Osteoblast (primary cell): ENCODE measurements at regions not wholly inside any gene's neighbourhood (a gene's known extent, or its start where the extent isn't known, plus 50 kb on each side); places are given as distances from the start of the nearest gene placed in this dataset.

Experiments
- DNase-seq: peaks from one replicate; pipeline ENCODE4 v3.0.0; 2011; ENCODE audit warnings: low spot score, mixed read lengths; ENCODE audit not compliant: insufficient read length; ENCODE audit errors: missing footprints
- H2AFZ ChIP-seq: 2 replicates; pipeline ENCODE4 v1.6.0; 2011; ENCODE audit warnings: mild to moderate bottlenecking, low read length
- H3K27ac ChIP-seq: 2 replicates; pipeline ENCODE4 v1.5.1; 2011; ENCODE audit warnings: mild to moderate bottlenecking, low read depth, low read length, moderate library complexity
- H3K27me3 ChIP-seq: 2 replicates; pipeline ENCODE4 v1.6.0; 2012; ENCODE audit warnings: mild to moderate bottlenecking, control low read depth, inconsistent platforms, low read length, moderate library complexity; ENCODE audit not compliant: insufficient read depth
- H3K36me3 ChIP-seq: 2 replicates; pipeline ENCODE4 v1.5.1; 2011; ENCODE audit warnings: mild to moderate bottlenecking, low read length, control low read depth, moderate library complexity; ENCODE audit not compliant: insufficient read depth
- H3K4me1 ChIP-seq: 2 replicates; pipeline ENCODE4 v1.5.1; 2011; ENCODE audit warnings: mild to moderate bottlenecking, low read length, control low read depth, moderate library complexity; ENCODE audit not compliant: insufficient read depth
- H3K4me2 ChIP-seq: 2 replicates; pipeline ENCODE4 v1.6.0; 2011; ENCODE audit warnings: mild to moderate bottlenecking, low read length; ENCODE audit not compliant: insufficient read depth
- H3K4me3 ChIP-seq: fragments of 200-600 bp; sonication (generic); 3 replicates; pipeline ENCODE4 v1.5.1; 2012; ENCODE audit warnings: mild to moderate bottlenecking, low read length, inconsistent platforms; ENCODE audit not compliant: insufficient read depth
- H3K79me2 ChIP-seq: 2 replicates; pipeline ENCODE4 v1.6.0; 2012; ENCODE audit warnings: mild to moderate bottlenecking, low read length, control low read depth, inconsistent platforms; ENCODE audit not compliant: insufficient read depth
- H3K9me3 ChIP-seq: 2 replicates; pipeline ENCODE4 v1.5.1; 2011; ENCODE audit warnings: low read depth, low read length, control low read depth
- H4K20me1 ChIP-seq: 2 replicates; pipeline ENCODE4 v1.6.0; 2012; ENCODE audit warnings: mild to moderate bottlenecking, low read length, control low read depth; ENCODE audit not compliant: insufficient read depth
- TF ChIP-seq, protein P1 (sequence below): IDR thresholded peaks from 2 replicates; pipeline ENCODE4 v1.5.1; 2011; ENCODE audit warnings: mild to moderate bottlenecking, low read depth, low read length, moderate library complexity; ENCODE audit errors: extremely low read depth

DNA sequence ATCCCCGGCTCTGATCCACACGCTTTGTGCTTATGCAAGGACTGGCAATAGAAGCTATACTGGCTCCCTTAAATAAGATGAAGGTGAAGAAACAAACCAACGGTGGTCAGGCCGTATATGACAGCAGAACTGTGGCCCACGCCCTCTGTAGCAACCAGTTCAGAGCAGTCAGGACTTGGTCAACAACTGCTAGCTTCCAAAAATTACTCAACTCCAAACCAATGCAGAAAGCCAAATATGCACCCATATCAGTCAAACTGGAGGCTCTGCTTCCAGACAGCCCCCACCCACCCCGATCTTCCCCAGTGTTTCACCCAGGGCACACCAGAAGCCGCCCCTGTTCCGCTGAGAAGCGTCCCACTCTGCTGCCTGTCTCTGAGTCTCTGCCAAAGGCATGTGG is 222.3 kb upstream of the MGMT start:
- Histone ChIP-seq H3K27ac (no peak overlapping the region), H3K4me2 (no peak overlapping the region), H3K4me3 (no peak overlapping the region), H4K20me1 (no peaks in the 10 kb centered on the region), H3K4me1 (no peaks in the 10 kb centered on the region), H2AFZ (no peak overlapping the region), H3K27me3 (no peaks in the 10 kb centered on the region), H3K36me3 (no peaks in the 10 kb centered on the region), H3K79me2 (no peaks in the 10 kb centered on the region), H3K9me3 (no peaks in the 10 kb centered on the region)
- TF ChIP-seq, protein P1, sequence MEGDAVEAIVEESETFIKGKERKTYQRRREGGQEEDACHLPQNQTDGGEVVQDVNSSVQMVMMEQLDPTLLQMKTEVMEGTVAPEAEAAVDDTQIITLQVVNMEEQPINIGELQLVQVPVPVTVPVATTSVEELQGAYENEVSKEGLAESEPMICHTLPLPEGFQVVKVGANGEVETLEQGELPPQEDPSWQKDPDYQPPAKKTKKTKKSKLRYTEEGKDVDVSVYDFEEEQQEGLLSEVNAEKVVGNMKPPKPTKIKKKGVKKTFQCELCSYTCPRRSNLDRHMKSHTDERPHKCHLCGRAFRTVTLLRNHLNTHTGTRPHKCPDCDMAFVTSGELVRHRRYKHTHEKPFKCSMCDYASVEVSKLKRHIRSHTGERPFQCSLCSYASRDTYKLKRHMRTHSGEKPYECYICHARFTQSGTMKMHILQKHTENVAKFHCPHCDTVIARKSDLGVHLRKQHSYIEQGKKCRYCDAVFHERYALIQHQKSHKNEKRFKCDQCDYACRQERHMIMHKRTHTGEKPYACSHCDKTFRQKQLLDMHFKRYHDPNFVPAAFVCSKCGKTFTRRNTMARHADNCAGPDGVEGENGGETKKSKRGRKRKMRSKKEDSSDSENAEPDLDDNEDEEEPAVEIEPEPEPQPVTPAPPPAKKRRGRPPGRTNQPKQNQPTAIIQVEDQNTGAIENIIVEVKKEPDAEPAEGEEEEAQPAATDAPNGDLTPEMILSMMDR: no peak
- no peak for DNase-seq

- no peak overlapping the region for H3K27ac ChIP-seq
- TF ChIP-seq, protein P1: no peak
- no peak overlapping the region for H3K4me3 ChIP-seq
- DNase-seq: no peak
- H3K79me2 ChIP-seq: no peaks in the 10 kb centered on the region
- H4K20me1 ChIP-seq: no peaks in the 10 kb centered on the region
- H3K9me3 ChIP-seq: no peaks in the 10 kb centered on the region
- no peaks in the 10 kb centered on the region for H3K27me3 ChIP-seq
- no peak overlapping the region for H2AFZ ChIP-seq
- H3K36me3 ChIP-seq: no peaks in the 10 kb centered on the region
- H3K4me1 ChIP-seq: no peaks in the 10 kb centered on the region
- no peak overlapping the region for H3K4me2 ChIP-seq
These were observed 213.7 kb upstream of the MGMT start for GRCh38 chr10:129253161-129253864.

- H3K79me2 ChIP-seq: no peaks in the 10 kb centered on the region
- no peaks in the 10 kb centered on the region for H3K4me1 ChIP-seq
- H3K4me3 ChIP-seq: no peak overlapping the region
- H4K20me1 ChIP-seq: no peaks in the 10 kb centered on the region
- H2AFZ ChIP-seq: no peak overlapping the region
- no peak overlapping the region for H3K4me2 ChIP-seq
- H3K27ac ChIP-seq: no peak overlapping the region
- no peaks in the 10 kb centered on the region for H3K9me3 ChIP-seq
- TF ChIP-seq, protein P1: no peak
- no peaks in the 10 kb centered on the region for H3K27me3 ChIP-seq
- H3K36me3 ChIP-seq: no peaks in the 10 kb centered on the region
- DNase-seq: no peak
These were observed 213.2 kb upstream of the MGMT start for GRCh38 chr10:129253865-129254179.

DNA sequence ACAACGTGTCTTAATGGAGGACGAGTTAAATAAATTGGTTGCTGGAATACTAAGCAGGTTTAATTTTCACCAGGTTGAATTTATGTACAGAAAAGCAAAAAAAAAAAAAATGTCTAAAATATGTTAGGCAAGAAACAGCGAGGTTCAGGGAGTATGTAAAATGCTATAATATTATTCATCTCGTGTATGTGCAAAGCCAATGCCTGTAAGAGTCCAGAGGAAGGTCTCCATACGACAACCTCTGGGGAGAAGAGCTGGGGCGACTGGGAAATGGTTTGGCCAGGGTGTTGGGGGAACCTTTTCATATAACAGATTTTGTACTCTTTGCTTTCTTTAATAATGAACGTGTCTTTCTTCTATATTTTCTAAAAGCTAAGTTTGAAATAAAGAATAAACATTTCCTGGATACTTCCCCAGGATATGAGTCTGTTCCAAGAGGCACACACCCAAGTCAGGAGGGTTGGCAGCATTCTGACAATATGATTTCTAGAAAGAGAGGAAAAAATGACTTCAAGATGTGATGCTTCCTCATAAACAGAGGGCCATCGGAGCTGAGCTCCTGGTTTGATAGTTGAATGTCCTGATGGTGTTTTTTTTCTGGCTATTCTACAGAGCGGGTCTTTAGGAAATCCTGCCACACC is 208.6 kb upstream of the MGMT start:
- H3K36me3 ChIP-seq: no peaks in the 10 kb centered on the region
- H3K27me3 ChIP-seq: no peaks in the 10 kb centered on the region
- H3K4me2 ChIP-seq: no peak overlapping the region
- H3K4me1 ChIP-seq: no peaks in the 10 kb centered on the region
- H3K4me3 ChIP-seq: no peak overlapping the region
- no peak overlapping the region for H2AFZ ChIP-seq
- H3K9me3 ChIP-seq: no peaks in the 10 kb centered on the region
- DNase-seq: no peak
- TF ChIP-seq, protein P1: no peak
- no peaks in the 10 kb centered on the region for H4K20me1 ChIP-seq
- no peaks in the 10 kb centered on the region for H3K79me2 ChIP-seq
- no peak overlapping the region for H3K27ac ChIP-seq
